ENCODE measurements at regions not wholly inside any gene's neighbourhood (a gene's known extent, or its start where the extent isn't known, plus 50 kb on each side); places are given as distances from the start of the nearest gene placed in this dataset.

DNA sequence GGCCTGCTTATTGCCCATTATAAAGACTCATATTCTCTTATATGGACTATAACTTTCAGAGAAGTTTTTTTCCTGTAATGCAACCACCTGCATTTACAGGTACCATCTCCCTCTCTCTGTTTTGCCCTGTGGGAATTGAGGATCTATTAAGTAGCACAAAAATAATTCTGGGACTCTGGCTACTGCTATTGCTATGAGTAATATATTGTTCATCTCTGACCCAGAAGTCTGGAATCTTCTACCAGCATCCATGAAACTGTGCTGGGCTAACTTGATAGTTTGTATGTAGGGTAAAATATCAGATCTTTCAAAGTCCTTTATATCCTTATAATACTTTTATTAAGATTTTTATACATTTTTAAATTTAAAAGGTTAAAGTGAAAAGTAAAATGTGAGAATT, 607.2 kb downstream of the EFNA5 start:
- TF ChIP-seq ZNF8 (CRISPR knock-in tag; IDR thresholded peaks at IDR 0.05) (no peak), TCF4 (CRISPR knock-in tag; IDR thresholded peaks at IDR 0.05; ENCODE audit: borderline replicate concordance) (no peak), ZFP3 (CRISPR knock-in tag; IDR thresholded peaks at IDR 0.05) (no peak), RARB (CRISPR knock-in tag; IDR thresholded peaks at IDR 0.05) (no peak), ARNTL (CRISPR knock-in tag; IDR thresholded peaks at IDR 0.05; ENCODE audit: borderline replicate concordance, low read depth) (no peak), SNAI2 (CRISPR knock-in tag; IDR thresholded peaks at IDR 0.05) (no peak), BACH2 (CRISPR knock-in tag; IDR thresholded peaks at IDR 0.05; ENCODE audit: borderline replicate concordance) (no peak), ZFP30 (CRISPR knock-in tag; IDR thresholded peaks at IDR 0.05) (no peak)
- TF ChIP-seq, protein P1, sequence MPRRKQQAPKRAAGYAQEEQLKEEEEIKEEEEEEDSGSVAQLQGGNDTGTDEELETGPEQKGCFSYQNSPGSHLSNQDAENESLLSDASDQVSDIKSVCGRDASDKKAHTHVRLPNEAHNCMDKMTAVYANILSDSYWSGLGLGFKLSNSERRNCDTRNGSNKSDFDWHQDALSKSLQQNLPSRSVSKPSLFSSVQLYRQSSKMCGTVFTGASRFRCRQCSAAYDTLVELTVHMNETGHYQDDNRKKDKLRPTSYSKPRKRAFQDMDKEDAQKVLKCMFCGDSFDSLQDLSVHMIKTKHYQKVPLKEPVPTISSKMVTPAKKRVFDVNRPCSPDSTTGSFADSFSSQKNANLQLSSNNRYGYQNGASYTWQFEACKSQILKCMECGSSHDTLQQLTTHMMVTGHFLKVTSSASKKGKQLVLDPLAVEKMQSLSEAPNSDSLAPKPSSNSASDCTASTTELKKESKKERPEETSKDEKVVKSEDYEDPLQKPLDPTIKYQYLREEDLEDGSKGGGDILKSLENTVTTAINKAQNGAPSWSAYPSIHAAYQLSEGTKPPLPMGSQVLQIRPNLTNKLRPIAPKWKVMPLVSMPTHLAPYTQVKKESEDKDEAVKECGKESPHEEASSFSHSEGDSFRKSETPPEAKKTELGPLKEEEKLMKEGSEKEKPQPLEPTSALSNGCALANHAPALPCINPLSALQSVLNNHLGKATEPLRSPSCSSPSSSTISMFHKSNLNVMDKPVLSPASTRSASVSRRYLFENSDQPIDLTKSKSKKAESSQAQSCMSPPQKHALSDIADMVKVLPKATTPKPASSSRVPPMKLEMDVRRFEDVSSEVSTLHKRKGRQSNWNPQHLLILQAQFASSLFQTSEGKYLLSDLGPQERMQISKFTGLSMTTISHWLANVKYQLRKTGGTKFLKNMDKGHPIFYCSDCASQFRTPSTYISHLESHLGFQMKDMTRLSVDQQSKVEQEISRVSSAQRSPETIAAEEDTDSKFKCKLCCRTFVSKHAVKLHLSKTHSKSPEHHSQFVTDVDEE (CRISPR knock-in tag; IDR thresholded peaks at IDR 0.05): no peak
- no peak for ATAC-seq

GRCh38 chr5:107058803-107059202, 611.9 kb downstream of the EFNA5 start:
- TF ChIP-seq PPARA (CRISPR knock-in tag; IDR thresholded peaks at IDR 0.05; ENCODE audit: borderline replicate concordance) (no peak), ZC3H10 (CRISPR knock-in tag; IDR thresholded peaks at IDR 0.05) (no peak), ZFP3 (CRISPR knock-in tag; IDR thresholded peaks at IDR 0.05) (no peak), CSDC2 (CRISPR knock-in tag; IDR thresholded peaks at IDR 0.05) (no peak), ZNF70 (CRISPR knock-in tag; IDR thresholded peaks at IDR 0.05) (no peak), TCF4 (CRISPR knock-in tag; IDR thresholded peaks at IDR 0.05; ENCODE audit: borderline replicate concordance) (no peak), ZNF565 (CRISPR knock-in tag; conservative IDR thresholded peaks at IDR 0.05; ENCODE audit: low read depth) (no peak), ZNF8 (CRISPR knock-in tag; IDR thresholded peaks at IDR 0.05) (no peak), ISL1 (CRISPR knock-in tag; IDR thresholded peaks at IDR 0.05) (no peak), TOX (CRISPR knock-in tag; IDR thresholded peaks at IDR 0.05; ENCODE audit: borderline replicate concordance) (no peak)
- no peak for ATAC-seq

GRCh38 chr5:107058235-107058634, 612.5 kb downstream of the EFNA5 start:
- no peak for TF ChIP-seq ZC3H10 (CRISPR knock-in tag; IDR thresholded peaks at IDR 0.05)
- no peak for TF ChIP-seq TOX (CRISPR knock-in tag; IDR thresholded peaks at IDR 0.05; ENCODE audit: borderline replicate concordance)
- TF ChIP-seq SNAI2 (CRISPR knock-in tag; IDR thresholded peaks at IDR 0.05): no peak
- TF ChIP-seq ZNF8 (CRISPR knock-in tag; IDR thresholded peaks at IDR 0.05): no peak
- TF ChIP-seq BACH2 (CRISPR knock-in tag; IDR thresholded peaks at IDR 0.05; ENCODE audit: borderline replicate concordance): no peak
- TF ChIP-seq ISL1 (CRISPR knock-in tag; IDR thresholded peaks at IDR 0.05): no peak
- TF ChIP-seq ARNTL (CRISPR knock-in tag; IDR thresholded peaks at IDR 0.05; ENCODE audit: borderline replicate concordance, low read depth): no peak
- ATAC-seq: no peak

- ATAC-seq: no peak
- TF ChIP-seq, protein P2, sequence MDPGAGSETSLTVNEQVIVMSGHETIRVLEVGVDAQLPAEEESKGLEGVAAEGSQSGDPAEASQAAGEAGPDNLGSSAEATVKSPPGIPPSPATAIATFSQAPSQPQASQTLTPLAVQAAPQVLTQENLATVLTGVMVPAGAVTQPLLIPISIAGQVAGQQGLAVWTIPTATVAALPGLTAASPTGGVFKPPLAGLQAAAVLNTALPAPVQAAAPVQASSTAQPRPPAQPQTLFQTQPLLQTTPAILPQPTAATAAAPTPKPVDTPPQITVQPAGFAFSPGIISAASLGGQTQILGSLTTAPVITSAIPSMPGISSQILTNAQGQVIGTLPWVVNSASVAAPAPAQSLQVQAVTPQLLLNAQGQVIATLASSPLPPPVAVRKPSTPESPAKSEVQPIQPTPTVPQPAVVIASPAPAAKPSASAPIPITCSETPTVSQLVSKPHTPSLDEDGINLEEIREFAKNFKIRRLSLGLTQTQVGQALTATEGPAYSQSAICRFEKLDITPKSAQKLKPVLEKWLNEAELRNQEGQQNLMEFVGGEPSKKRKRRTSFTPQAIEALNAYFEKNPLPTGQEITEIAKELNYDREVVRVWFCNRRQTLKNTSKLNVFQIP (CRISPR knock-in tag; IDR thresholded peaks at IDR 0.05; ENCODE audit: borderline replicate concordance, low read depth): no peak
- TF ChIP-seq ARNTL (CRISPR knock-in tag; IDR thresholded peaks at IDR 0.05; ENCODE audit: borderline replicate concordance, low read depth): no peak
Observed at GRCh38 chr5:107056278-107056677, 614.5 kb downstream of the EFNA5 start.

DNA sequence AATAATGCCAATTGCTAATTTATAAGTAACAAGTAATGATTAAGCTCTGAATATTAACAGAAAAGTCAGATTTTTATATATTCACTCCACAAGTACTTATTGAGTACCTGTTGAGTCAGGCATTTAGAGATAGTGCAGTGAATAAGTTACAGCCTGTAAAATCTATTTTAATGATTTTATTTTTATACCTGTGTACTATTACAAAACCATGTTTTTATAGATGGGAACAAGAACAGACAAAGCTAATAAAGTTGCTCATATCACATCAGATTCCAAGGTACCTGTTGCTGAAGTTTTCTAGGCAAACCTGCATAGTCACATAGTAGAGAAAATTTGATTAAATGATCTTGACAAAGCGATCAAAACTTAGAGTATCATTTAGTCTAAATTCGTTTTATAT, 623.7 kb downstream of the EFNA5 start:
- TF ChIP-seq ZFP3 (CRISPR knock-in tag; IDR thresholded peaks at IDR 0.05) (no peak), PPARA (CRISPR knock-in tag; IDR thresholded peaks at IDR 0.05; ENCODE audit: borderline replicate concordance) (no peak), ZC3H10 (CRISPR knock-in tag; IDR thresholded peaks at IDR 0.05) (no peak), OSR1 (CRISPR knock-in tag; IDR thresholded peaks at IDR 0.05) (no peak), RARB (CRISPR knock-in tag; IDR thresholded peaks at IDR 0.05) (no peak), TCF4 (CRISPR knock-in tag; IDR thresholded peaks at IDR 0.05; ENCODE audit: borderline replicate concordance) (no peak), ISL1 (CRISPR knock-in tag; IDR thresholded peaks at IDR 0.05) (no peak), TOX (CRISPR knock-in tag; IDR thresholded peaks at IDR 0.05; ENCODE audit: borderline replicate concordance) (no peak), ARNTL (CRISPR knock-in tag; IDR thresholded peaks at IDR 0.05; ENCODE audit: borderline replicate concordance, low read depth) (no peak), ZNF565 (CRISPR knock-in tag; conservative IDR thresholded peaks at IDR 0.05; ENCODE audit: low read depth) (no peak)
- no peak for ATAC-seq

GRCh38 chr5:107043665-107044064, 627.1 kb downstream of the EFNA5 start:
- ATAC-seq: no peak
- TF ChIP-seq OSR1 (CRISPR knock-in tag; IDR thresholded peaks at IDR 0.05): no peak
